ENCODE measurements at regions not wholly inside any gene's neighbourhood (a gene's known extent, or its start where the extent isn't known, plus 50 kb on each side); places are given as distances from the start of the nearest gene placed in this dataset.

DNA sequence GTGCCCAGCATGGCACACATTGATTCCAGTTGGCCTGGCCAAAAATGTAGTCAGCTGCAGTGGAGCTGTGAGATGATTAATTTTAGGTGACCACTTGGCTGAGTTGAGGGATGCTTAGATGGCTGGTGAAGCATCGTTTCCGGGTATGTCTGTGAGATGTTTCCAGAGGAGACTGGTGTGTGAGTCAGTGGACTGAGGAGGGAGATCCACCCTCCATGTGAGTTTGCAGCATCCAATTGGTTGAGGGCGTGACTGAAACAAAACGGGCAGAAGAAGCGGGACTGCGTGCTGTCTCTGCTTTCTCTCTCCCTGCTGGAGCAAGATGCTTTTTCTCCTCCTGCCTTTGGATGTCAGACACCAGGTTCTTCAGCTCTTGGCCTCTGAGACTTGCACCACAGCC lies 68.2 kb upstream of the DSCAM start:
- H3K9me3 ChIP-seq, result no peaks in the 10 kb centered on the region
- intact Hi-C loops (cut with DNase I; ENCODE audit: low total_unique reads), result no loop called here
- no peaks in the 10 kb centered on the region for H3K4me1 ChIP-seq
- H3K27me3 ChIP-seq, result no peaks in the 10 kb centered on the region
- no peak for DNase-seq
- H3K36me3 ChIP-seq (ENCODE audit: low read depth, missing control alignments), result no peaks in the 10 kb centered on the region
- WGBS, 2 donors, result 85 to 86% methylated on average over 6 of the region's 6 CpGs
- no peak overlapping the region for H3K27ac ChIP-seq
- TF ChIP-seq POLR2A (IDR thresholded peaks at IDR 0.05) (no peak), CTCF (IDR thresholded peaks at IDR 0.05) (no peak)
- H3K4me3 ChIP-seq, result no peak overlapping the region

- H3K4me3 ChIP-seq, result no peak overlapping the region
- H3K9me3 ChIP-seq, result no peaks in the 10 kb centered on the region
- intact Hi-C loops (cut with DNase I; ENCODE audit: low total_unique reads), result no loop called here
- no peaks in the 10 kb centered on the region for H3K4me1 ChIP-seq
- H3K27me3 ChIP-seq, result no peaks in the 10 kb centered on the region
- TF ChIP-seq CTCF (IDR thresholded peaks at IDR 0.05) (no peak), POLR2A (IDR thresholded peaks at IDR 0.05) (no peak)
- 69 to 79% methylated on average over 8 of the region's 8 CpGs for WGBS, 2 donors
- H3K36me3 ChIP-seq (ENCODE audit: low read depth, missing control alignments), result no peaks in the 10 kb centered on the region
- no peak overlapping the region for H3K27ac ChIP-seq
- no peak for DNase-seq
Measured at GRCh38 chr21:40923407-40923806, 76.4 kb upstream of the DSCAM start.

DNA sequence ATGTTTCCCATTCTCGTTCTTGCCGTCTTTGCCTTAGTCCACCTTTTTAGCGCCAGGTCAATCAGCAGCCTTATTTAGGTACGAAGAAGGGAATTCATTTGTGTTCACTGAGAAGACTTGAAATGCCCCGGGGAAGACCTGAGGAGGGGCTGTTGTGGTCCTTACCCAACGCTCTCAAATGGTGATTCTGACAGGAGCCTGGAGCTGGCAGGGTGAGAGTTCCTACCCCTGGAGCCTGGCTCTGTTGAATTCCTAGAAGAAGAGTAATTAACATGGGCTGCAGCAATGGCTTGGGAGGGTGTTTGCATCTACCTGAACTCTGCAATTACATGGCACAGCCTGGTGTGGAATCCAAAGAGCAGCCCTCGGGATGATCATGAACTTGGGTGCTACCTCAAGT lies 76.9 kb upstream of the DSCAM start:
- Histone ChIP-seq H3K4me1 (no peaks in the 10 kb centered on the region), H3K27me3 (no peaks in the 10 kb centered on the region), H3K27ac (no peak overlapping the region), H3K9me3 (no peaks in the 10 kb centered on the region), H3K36me3 (ENCODE audit: low read depth, missing control alignments) (no peaks in the 10 kb centered on the region), H3K4me3 (no peak overlapping the region)
- DNase-seq, result no peak
- intact Hi-C loops (cut with DNase I; ENCODE audit: low total_unique reads), result no loop called here
- TF ChIP-seq CTCF (IDR thresholded peaks at IDR 0.05) (no peak), POLR2A (IDR thresholded peaks at IDR 0.05) (no peak)
- WGBS, 2 donors, result 78 to 80% methylated on average over 7 of the region's 7 CpGs

DNA sequence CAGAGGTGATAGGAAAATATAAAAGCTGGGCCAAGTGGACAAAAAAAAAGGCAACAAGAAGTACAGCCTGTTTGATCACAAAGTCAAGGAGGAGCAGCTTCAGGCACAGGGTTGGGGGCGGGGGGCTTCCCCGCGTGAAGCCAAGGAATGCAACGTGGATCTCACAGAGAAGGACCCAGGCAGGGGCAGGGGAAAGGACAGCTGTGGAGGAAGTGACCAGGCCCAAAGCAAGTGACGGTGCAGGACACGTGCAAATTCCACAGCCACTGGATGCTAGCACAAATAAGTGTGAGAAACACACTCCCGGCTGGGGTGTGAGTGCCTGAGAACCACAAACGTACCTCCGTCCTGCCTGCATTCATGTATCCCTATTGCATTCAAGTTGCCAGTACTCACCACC lies 77.7 kb upstream of the DSCAM start:
- WGBS, 2 donors, result 66 to 68% methylated on average over 9 of the region's 9 CpGs
- H3K27ac ChIP-seq, result no peak overlapping the region
- no peaks in the 10 kb centered on the region for H3K36me3 ChIP-seq (ENCODE audit: low read depth, missing control alignments)
- TF ChIP-seq POLR2A (IDR thresholded peaks at IDR 0.05) (no peak), CTCF (IDR thresholded peaks at IDR 0.05) (no peak)
- DNase-seq, result no peak
- H3K9me3 ChIP-seq, result no peaks in the 10 kb centered on the region
- no peaks in the 10 kb centered on the region for H3K4me1 ChIP-seq
- no peak overlapping the region for H3K4me3 ChIP-seq
- no peaks in the 10 kb centered on the region for H3K27me3 ChIP-seq
- intact Hi-C loops (cut with DNase I; ENCODE audit: low total_unique reads), result no loop called here

GRCh38 chr21:40926238-40926637 lies 79.3 kb upstream of the DSCAM start:
- DNase-seq, result no peak
- no peak overlapping the region for H3K27ac ChIP-seq
- H3K4me1 ChIP-seq, result no peaks in the 10 kb centered on the region
- no peak overlapping the region for H3K4me3 ChIP-seq
- no peak for TF ChIP-seq CTCF (IDR thresholded peaks at IDR 0.05)
- TF ChIP-seq POLR2A (IDR thresholded peaks at IDR 0.05), result no peak
- intact Hi-C loops (cut with DNase I; ENCODE audit: low total_unique reads), result no loop called here
- H3K9me3 ChIP-seq, result no peaks in the 10 kb centered on the region
- no peaks in the 10 kb centered on the region for H3K36me3 ChIP-seq (ENCODE audit: low read depth, missing control alignments)
- H3K27me3 ChIP-seq, result no peaks in the 10 kb centered on the region

All from testis (tissue), 2 donors.